Tibial nerve (tissue), 4 donors: ENCODE measurements at regions not wholly inside any gene's neighbourhood (a gene's known extent, or its start where the extent isn't known, plus 50 kb on each side); places are given as distances from the start of the nearest gene placed in this dataset.

Experiments used
- DNase-seq, 2 donors: peaks; one replicate each; pipeline ENCODE4 v3.0.0-alpha.2; 2019; ENCODE audit warnings: low spot score in 2 of 2
- H3K27ac ChIP-seq, 4 donors: fragments of 200-600 bp; sonication (generic) in 3 of 4; one replicate each; pipeline ENCODE4 v1.5.1; 2017 to 2019; ENCODE audit warnings: mild to moderate bottlenecking in 1 of 4
- H3K27me3 ChIP-seq, 2 donors: fragments of 200-600 bp; sonication (generic) in 1 of 2; one replicate each; pipeline versions ENCODE4 v1.5.1 to v1.6.0; 2017 to 2019
- H3K36me3 ChIP-seq, 3 donors: fragments of 200-600 bp; sonication (generic); one replicate each; pipeline ENCODE4 v1.5.1; 2018 to 2019
- H3K4me1 ChIP-seq, 4 donors: fragments of 200-600 bp; sonication (generic) in 3 of 4; one replicate each; pipeline ENCODE4 v1.5.1; 2017 to 2019
- H3K4me3 ChIP-seq, 4 donors: fragments of 200-600 bp; sonication (generic) in 3 of 4; one replicate each; pipeline ENCODE4 v1.5.1; 2017 to 2019; ENCODE audit warnings: mild to moderate bottlenecking in 1 of 4, moderate library complexity in 1 of 4
- H3K9me3 ChIP-seq, 4 donors: fragments of 200-600 bp; sonication (generic) in 3 of 4; one replicate each; pipeline ENCODE4 v1.5.1; 2017 to 2019
- EP300 ChIP-seq, 2 donors: sonication (generic); formaldehyde crosslinking; IDR thresholded peaks; one replicate each; pipeline ENCODE4 v1.6.1; 2017; ENCODE audit warnings: antibody characterized with exemption in 2 of 2, mild to moderate bottlenecking in 1 of 2
- POLR2A ChIP-seq, 2 donors: fragments of 450-650 bp; IDR thresholded peaks; one replicate each; pipeline ENCODE4 v1.6.1; 2017; ENCODE audit warnings: antibody characterized with exemption in 2 of 2, mild to moderate bottlenecking in 2 of 2, moderate library complexity in 2 of 2
- WGBS, 2 donors: methylation state at CpG; one replicate each; pipeline ENCODE4 v1.1.5; 2018; 5-methylcytosine and 5-hydroxymethylcytosine counted together
- TF ChIP-seq, protein P1 (sequence below), 5 experiments: fragments of 200-600 bp in 3 of 5; fragments of 450-650 bp in 2 of 5; sonication (generic) in 3 of 5; IDR thresholded peaks; one replicate each; pipeline ENCODE4 v1.5.1; 2016 to 2019; ENCODE audit warnings: antibody characterized with exemption in 5 of 5, mild to moderate bottlenecking in 3 of 5, moderate library complexity in 2 of 5

DNA sequence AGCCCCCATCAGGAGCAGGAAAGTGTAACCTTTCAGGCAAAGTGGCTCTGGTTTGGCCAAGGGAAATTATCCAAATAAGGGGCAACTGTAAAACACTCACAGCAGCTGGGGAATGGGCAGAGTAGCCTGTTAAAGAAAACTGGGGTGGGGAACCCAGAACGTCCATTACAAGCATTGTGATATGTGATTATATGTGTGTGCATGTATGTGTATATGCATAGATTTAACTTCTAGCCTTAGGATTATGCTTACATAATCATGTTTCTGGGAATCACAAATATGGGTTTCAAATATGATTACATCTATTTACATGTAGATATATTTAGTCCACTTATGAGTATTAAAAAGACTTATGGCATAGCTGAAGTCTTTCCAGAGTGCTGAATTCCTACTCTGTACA lies 278.1 kb upstream of the JAG1 start:
- H3K4me1 ChIP-seq, result no peaks in the 10 kb centered on the region
- H3K36me3 ChIP-seq, result no peaks in the 10 kb centered on the region
- TF ChIP-seq, protein P1, sequence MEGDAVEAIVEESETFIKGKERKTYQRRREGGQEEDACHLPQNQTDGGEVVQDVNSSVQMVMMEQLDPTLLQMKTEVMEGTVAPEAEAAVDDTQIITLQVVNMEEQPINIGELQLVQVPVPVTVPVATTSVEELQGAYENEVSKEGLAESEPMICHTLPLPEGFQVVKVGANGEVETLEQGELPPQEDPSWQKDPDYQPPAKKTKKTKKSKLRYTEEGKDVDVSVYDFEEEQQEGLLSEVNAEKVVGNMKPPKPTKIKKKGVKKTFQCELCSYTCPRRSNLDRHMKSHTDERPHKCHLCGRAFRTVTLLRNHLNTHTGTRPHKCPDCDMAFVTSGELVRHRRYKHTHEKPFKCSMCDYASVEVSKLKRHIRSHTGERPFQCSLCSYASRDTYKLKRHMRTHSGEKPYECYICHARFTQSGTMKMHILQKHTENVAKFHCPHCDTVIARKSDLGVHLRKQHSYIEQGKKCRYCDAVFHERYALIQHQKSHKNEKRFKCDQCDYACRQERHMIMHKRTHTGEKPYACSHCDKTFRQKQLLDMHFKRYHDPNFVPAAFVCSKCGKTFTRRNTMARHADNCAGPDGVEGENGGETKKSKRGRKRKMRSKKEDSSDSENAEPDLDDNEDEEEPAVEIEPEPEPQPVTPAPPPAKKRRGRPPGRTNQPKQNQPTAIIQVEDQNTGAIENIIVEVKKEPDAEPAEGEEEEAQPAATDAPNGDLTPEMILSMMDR (IDR thresholded peaks at IDR 0.05), result no peak
- TF ChIP-seq EP300 (IDR thresholded peaks at IDR 0.05) (no peak), POLR2A (IDR thresholded peaks at IDR 0.05) (no peak)

DNA sequence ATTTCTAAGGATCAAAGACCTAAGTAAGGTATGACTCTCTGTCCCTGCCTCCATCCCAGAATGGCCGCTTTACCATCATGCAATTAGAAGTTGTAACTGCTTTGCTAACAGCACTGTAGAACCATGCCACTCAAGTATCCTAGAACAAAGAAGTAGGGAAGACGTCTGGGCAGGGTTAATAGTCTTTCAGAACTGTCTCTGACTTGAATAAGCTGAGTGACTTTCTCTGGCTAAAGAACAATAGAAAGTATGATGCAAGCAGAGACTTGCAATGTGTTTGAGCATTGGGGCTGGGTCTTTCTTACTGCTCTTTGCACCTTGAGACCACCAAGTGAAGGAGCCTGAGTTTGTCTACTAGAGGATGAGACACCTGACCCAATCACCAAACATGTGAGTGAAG lies 279.6 kb upstream of the JAG1 start:
- TF ChIP-seq, protein P1 (IDR thresholded peaks at IDR 0.05), result no peak
- no peak for TF ChIP-seq EP300 (IDR thresholded peaks at IDR 0.05)
- no peak for DNase-seq
- no peaks in the 10 kb centered on the region for H3K36me3 ChIP-seq
- H3K4me3 ChIP-seq, result no peak overlapping the region
- WGBS, 2 donors, result 75 to 78% methylated on average over 2 of the region's 2 CpGs
- no peaks in the 10 kb centered on the region for H3K9me3 ChIP-seq
- no peaks in the 10 kb centered on the region for H3K27me3 ChIP-seq
- no peak overlapping the region for H3K27ac ChIP-seq
- no peaks in the 10 kb centered on the region for H3K4me1 ChIP-seq

More for the DNA sequence above, 278.1 kb upstream of the JAG1 start:
- no peak overlapping the region for H3K27ac ChIP-seq
- H3K9me3 ChIP-seq, result no peaks in the 10 kb centered on the region
- H3K27me3 ChIP-seq, result no peaks in the 10 kb centered on the region
- 78 to 91% methylated on average over 1 of the region's 1 CpG for WGBS, 2 donors
- no peak overlapping the region for H3K4me3 ChIP-seq
- no peak for DNase-seq

DNA sequence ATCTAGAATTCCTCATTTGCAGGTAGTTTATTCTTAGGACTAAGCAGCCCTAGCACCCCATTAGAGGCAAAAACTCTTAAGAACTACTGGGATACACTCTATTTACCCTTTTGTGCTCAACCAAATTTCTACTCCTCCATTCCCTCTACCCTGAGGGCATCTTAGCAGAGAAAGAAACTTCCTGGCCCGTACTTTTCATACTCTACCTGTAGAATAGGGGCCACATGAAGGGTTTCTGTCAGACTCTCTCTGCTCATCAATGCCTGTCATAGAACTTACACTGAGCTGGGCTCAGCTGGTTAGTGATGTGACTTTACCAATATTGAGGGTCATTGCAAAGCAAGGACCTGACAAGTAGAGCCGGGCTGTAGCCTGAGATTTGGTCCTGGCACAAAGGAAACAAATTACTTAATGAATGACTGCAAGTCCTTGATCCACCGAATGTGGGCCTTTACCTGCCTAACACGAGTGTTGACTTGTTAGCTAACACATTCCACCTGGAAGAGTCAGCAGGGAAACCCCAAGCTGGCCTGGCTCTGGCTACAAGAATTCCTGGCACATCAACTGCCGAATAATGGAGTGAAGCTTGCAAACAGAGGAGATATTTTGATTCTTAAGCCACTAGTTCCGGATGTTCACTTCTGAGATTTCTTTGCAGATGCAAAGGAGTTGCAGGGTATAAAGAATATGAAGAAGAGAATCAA lies 280.5 kb upstream of the JAG1 start:
- Histone ChIP-seq H3K36me3 (no peaks in the 10 kb centered on the region), H3K27me3 (no peaks in the 10 kb centered on the region), H3K4me3 (no peak overlapping the region), H3K4me1 (no peaks in the 10 kb centered on the region), H3K9me3 (no peaks in the 10 kb centered on the region), H3K27ac (no peak overlapping the region)
- 91% methylated on average over 6 of the region's 6 CpGs for WGBS, 2 donors
- DNase-seq, result no peak
- TF ChIP-seq EP300 (IDR thresholded peaks at IDR 0.05) (no peak), POLR2A (IDR thresholded peaks at IDR 0.05) (no peak)
- TF ChIP-seq, protein P1 (IDR thresholded peaks at IDR 0.05), result no peak

DNA sequence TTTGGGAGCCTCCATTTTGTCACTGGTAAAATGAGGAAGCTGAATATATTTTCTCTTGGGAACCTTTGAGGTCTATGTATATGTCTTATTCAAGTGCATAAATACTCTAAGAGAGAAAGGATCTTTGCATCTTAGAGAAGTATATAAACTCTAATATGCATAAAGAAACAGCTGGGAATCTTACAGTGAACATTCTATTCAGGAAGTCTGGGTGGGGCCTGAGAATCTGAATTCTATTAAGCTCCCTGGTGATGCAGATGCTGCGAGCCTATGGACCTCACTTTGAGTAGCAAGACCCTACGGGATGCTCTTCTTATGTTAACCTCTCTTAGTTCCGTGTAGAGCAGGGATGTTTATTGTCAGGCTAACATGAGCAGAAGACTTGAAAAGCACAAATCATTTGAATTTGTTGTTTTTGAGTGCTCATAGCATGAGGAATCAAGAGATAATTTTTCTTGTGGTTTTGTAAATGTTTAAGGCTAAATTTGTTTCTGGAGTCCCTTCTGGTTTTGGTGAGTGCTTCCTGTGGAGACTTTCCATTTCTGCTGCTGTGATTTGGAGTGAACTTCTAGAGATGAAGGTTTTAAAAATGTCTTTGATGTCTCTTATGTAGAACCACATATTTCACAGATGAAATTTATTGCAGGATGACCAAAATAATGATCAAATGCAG lies 281.2 kb upstream of the JAG1 start:
- TF ChIP-seq EP300 (IDR thresholded peaks at IDR 0.05) (no peak), POLR2A (IDR thresholded peaks at IDR 0.05) (no peak)
- TF ChIP-seq, protein P1 (IDR thresholded peaks at IDR 0.05), result no peak
- no peaks in the 10 kb centered on the region for H3K27me3 ChIP-seq
- 85 to 86% methylated on average over 3 of the region's 3 CpGs for WGBS, 2 donors
- no peaks in the 10 kb centered on the region for H3K36me3 ChIP-seq
- no peaks in the 10 kb centered on the region for H3K4me1 ChIP-seq
- H3K9me3 ChIP-seq, result no peaks in the 10 kb centered on the region
- no peak overlapping the region for H3K4me3 ChIP-seq
- no peak for DNase-seq
- H3K27ac ChIP-seq, result no peak overlapping the region

DNA sequence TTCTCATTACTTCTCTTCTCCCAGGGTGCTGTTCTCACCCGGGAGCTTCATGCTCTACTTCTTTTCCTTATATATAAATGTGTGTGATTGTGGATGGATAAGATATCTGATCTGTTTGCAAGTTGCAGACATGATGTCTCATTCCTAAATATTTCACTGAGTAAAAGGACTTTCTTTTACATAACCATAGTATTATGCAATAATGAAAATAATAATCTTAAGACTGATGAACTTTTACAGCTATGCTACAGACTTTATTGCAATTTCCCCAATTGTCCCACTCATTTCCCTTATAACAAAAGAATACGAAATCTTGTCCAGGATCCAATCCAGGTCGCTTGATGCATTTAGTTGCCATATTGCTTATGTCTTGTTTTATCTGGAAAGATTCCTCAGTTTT lies 284.5 kb upstream of the JAG1 start:
- TF ChIP-seq POLR2A (IDR thresholded peaks at IDR 0.05) (no peak), EP300 (IDR thresholded peaks at IDR 0.05) (no peak)
- TF ChIP-seq, protein P1 (IDR thresholded peaks at IDR 0.05), result no peak
- 78 to 91% methylated on average over 3 of the region's 3 CpGs for WGBS, 2 donors

More for the DNA sequence above, 284.5 kb upstream of the JAG1 start:
- Histone ChIP-seq H3K9me3 (no peaks in the 10 kb centered on the region), H3K36me3 (no peaks in the 10 kb centered on the region), H3K4me1 (no peaks in the 10 kb centered on the region), H3K27me3 (no peaks in the 10 kb centered on the region), H3K27ac (no peak overlapping the region), H3K4me3 (no peak overlapping the region)
- DNase-seq, result no peak
